Nucleus accumbens (tissue), 56 donors: ENCODE measurements at regions not wholly inside any gene's neighbourhood (a gene's known extent, or its start where the extent isn't known, plus 50 kb on each side); places are given as distances from the start of the nearest gene placed in this dataset.
"Not testable (repeated sequence)": the region's sequence is repeated elsewhere in the genome, so short reads cannot be mapped to it uniquely, and the experiment has no call there.

Source experiments
- DNase-seq, 56 donors: peaks; one replicate each; lab custom pipeline; 2025; lab: John Stamatoyannopoulos, UW

- no peak for DNase-seq
Measured at GRCh38 chr6:839201-839600, 146.3 kb upstream of the EXOC2 start.

GRCh38 chr6:837380-837779, 144.4 kb upstream of the EXOC2 start:
- DNase-seq, result no peak

- no peak for DNase-seq
Measured at GRCh38 chr6:836276-836853, 143.4 kb upstream of the EXOC2 start.

- DNase-seq, result peak in 10 of 56 donors; percentile 3 to 48 (median 12)
Measured at GRCh38 chr6:835476-836160, 142.7 kb upstream of the EXOC2 start.

- no peak for DNase-seq
Measured at GRCh38 chr6:834866-835265, 141.9 kb upstream of the EXOC2 start.

- no peak for DNase-seq
Measured at GRCh38 chr6:834190-834589, 141.3 kb upstream of the EXOC2 start.

- not testable (repeated sequence) for DNase-seq
Measured at GRCh38 chr6:832804-833203, 139.9 kb upstream of the EXOC2 start.

GRCh38 chr6:830667-831327, 137.9 kb upstream of the EXOC2 start:
- no peak for DNase-seq

GRCh38 chr6:829656-830055, 136.7 kb upstream of the EXOC2 start:
- no peak for DNase-seq

GRCh38 chr6:827431-827830, 134.5 kb upstream of the EXOC2 start:
- DNase-seq, result no peak

- DNase-seq, result no peak
Measured at GRCh38 chr6:819122-819521, 126.2 kb upstream of the EXOC2 start.

- peak in 1 of 56 donors; percentile 6 for DNase-seq
Measured at GRCh38 chr6:818196-818595, 125.3 kb upstream of the EXOC2 start.

- no peak for DNase-seq
Measured at GRCh38 chr6:816510-817084, 123.7 kb upstream of the EXOC2 start.

GRCh38 chr6:815348-815738, 122.4 kb upstream of the EXOC2 start:
- DNase-seq, result no peak

GRCh38 chr6:814378-815347, 121.7 kb upstream of the EXOC2 start:
- no peak for DNase-seq

- no peak for DNase-seq
Measured at GRCh38 chr6:811831-812230, 118.9 kb upstream of the EXOC2 start.

- DNase-seq, result no peak
Measured at GRCh38 chr6:811191-811590, 118.3 kb upstream of the EXOC2 start.

- DNase-seq, result peak in 7 of 56 donors; percentile 1 to 29 (median 7)
Measured at GRCh38 chr6:804771-805170, 111.8 kb upstream of the EXOC2 start.

GRCh38 chr6:804317-804716, 111.4 kb upstream of the EXOC2 start:
- no peak for DNase-seq

GRCh38 chr6:803191-803977, 110.4 kb upstream of the EXOC2 start:
- DNase-seq, result no peak
